ENCODE measurements at regions not wholly inside any gene's neighbourhood (a gene's known extent, or its start where the extent isn't known, plus 50 kb on each side); places are given as distances from the start of the nearest gene placed in this dataset.

DNA sequence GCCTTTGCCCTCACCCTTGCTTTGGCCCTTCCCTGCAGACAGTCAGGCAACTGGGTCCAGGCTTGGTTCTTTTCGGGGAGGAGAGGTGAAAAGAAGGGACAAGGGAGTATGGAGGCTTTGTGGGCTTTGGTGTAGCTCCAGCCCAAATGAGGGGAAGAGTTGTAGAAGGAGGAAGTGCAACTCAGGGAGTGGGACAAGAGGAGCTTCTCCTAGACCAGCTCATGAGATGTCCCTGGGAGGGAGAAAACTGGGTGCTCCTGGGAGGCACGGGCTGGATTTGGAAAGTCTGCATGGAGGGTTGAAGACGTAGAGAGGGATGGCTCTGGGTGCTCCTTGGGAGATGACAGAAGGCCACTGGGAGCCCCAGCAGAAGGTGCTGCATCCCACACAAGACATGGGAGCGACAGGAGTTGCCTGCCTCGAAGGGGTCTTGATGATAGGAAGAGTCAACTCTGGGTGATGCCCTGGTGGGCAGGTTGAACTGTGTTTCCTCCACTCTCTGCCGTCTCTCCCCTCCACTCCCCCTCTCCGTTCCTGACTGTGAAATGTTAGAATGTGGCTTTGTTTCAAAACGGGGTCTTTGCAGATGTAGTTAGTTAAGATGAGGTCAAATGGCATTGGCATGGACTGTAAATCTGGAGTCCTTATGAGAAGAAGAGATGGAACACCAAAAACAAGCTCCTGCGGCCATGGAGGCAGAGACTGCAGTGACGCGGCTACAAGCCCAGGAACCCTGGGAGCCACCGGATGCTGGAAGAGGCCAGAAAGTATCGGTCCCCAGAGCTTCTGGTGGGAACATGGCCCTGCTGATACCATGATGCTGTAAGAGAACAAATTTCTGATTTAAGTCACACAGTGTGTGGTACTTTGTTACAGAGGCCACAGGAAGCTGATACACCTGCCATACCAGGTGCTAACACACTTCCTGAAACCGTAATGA, 298.5 kb downstream of the GLRX3 start:
- no peak for DNase-seq

GRCh38 chr10:130435961-130436360, 299.8 kb downstream of the GLRX3 start:
- no peak for DNase-seq

GRCh38 chr10:130438861-130439260, 302.7 kb downstream of the GLRX3 start:
- DNase-seq = no peak

- DNase-seq = no peak
These were observed 303.6 kb downstream of the GLRX3 start for GRCh38 chr10:130439766-130440165.

- DNase-seq = no peak
These were observed 304.3 kb downstream of the GLRX3 start for GRCh38 chr10:130440494-130440893.

- no peak for DNase-seq
These were observed 304.8 kb downstream of the GLRX3 start for GRCh38 chr10:130440971-130441370.

GRCh38 chr10:130443066-130443465, 306.9 kb downstream of the GLRX3 start:
- DNase-seq = no peak

- no peak for DNase-seq
These were observed 317.0 kb downstream of the GLRX3 start for GRCh38 chr10:130453036-130453720.

- DNase-seq = no peak
These were observed 317.7 kb downstream of the GLRX3 start for GRCh38 chr10:130453721-130454542.

GRCh38 chr10:130454543-130455000, 318.4 kb downstream of the GLRX3 start:
- no peak for DNase-seq

- no peak for DNase-seq
These were observed 319.0 kb downstream of the GLRX3 start for GRCh38 chr10:130455111-130455695.

GRCh38 chr10:130455791-130456190, 319.6 kb downstream of the GLRX3 start:
- DNase-seq = no peak

GRCh38 chr10:130456616-130457015, 320.4 kb downstream of the GLRX3 start:
- DNase-seq = no peak

GRCh38 chr10:130458509-130458908, 322.3 kb downstream of the GLRX3 start:
- DNase-seq = no peak

DNA sequence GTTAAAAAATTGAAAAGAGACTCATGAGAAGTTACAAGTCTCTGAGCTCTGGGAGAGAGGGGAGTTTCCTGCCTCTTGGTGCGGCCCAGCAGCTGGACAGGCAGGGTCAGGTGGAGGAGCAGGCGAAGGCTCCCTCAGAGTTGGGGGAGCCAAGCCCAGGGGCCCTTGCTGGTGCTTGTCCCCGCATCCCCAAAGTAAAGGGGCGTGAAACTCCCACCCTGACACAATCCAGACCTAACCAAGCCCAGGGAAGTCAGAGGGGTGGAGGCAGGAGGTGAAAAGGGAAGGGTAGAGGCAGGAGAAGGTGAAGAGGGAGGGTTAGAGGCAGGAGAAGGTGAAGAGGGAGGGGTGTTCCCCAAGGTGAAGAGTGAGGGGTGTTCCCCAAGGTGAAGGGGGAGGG, 322.8 kb downstream of the GLRX3 start:
- DNase-seq = no peak

GRCh38 chr10:130459851-130460490, 323.8 kb downstream of the GLRX3 start:
- no peak for DNase-seq

GRCh38 chr10:130461631-130462030, 325.4 kb downstream of the GLRX3 start:
- DNase-seq = no peak

DNA sequence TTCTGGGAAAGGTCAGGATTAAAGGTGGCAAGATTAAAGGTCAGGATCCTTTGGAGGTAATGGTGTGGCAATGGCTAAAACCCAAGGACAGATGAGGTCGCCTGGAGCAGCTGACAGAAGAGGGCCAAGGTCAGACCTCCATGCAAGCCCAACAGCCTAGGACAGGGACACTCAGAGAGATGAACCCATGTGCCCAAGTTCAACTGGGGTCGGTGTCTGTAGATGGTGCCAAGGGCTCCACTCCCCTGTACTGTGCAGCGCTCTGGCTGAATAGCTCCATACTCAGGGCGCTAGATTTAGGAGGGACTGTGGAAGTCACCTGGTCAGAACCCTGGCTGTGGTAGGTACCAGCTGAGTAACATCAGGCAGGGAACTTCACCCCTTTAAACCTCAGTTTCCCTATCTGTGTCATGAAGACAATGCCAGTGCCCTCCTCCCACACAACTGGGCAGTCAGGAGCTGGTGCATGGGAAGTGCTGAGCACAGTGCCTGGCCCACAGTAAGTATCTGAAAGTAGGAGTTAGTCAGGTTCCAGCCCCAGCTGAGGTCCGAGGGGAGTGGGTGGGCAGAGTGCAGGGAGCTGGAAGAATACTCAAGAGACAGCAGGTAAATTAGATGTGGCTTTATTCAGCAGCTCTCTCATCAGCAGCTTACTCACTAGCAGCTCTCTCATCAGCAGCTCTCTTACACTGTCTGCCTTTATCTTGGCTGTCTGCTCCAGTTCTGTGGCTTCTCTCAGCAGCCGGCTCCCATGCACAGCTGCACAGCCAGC, 327.1 kb downstream of the GLRX3 start:
- no peak for DNase-seq

DNA sequence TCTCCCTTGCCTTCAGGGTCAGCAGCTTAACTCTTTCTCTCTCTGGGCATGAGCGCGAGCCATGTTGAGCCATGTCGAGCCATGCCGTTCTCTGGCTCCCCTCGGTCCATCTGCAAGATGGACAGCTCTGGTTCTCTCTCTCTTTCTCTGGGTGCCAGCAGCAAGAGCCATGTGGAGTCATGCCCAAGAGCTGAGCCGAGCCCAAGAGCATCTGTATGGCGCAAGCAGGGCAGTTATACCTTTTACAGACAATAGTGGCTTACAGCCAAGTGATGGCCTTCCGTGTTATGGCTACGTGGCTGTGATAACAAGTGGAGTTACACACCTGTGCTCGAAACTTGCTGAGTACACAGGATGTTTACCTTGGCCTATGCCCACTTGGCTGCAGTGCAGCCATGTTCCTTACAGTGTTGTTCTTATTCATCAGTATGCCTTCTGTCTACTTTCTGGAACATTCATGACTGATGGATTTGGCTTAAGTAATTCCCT, 327.7 kb downstream of the GLRX3 start:
- DNase-seq = no peak

DNA sequence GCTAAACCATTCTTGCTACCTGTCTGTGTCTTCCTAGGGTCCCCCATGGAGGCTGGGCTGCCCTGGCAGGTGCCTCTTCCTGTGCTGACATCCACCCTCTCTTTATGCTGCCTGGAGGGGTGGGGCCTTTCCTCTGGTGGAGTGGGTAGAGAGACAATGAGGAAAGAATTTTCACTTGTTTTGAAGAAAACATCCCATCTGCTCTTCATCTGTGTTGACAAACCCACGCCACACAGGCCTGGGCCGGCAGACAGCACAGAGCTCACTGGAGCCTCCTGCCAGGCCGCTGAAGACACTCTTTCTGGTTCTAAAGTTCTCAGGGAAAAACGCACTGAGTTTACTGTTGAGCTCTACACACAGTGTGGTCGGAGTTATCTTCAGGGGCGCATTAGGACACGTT, 328.2 kb downstream of the GLRX3 start:
- DNase-seq = no peak
